Spleen (tissue), 7 donors: ENCODE measurements at regions not wholly inside any gene's neighbourhood (a gene's known extent, or its start where the extent isn't known, plus 50 kb on each side); places are given as distances from the start of the nearest gene placed in this dataset.

Experiments
- POLR2A ChIP-seq, 3 donors: fragments of 450-650 bp; IDR thresholded peaks; one replicate each; pipeline ENCODE4 v1.5.1; 2017; ENCODE audit warnings: antibody characterized with exemption in 3 of 3, mild to moderate bottlenecking in 1 of 3
- TF ChIP-seq, protein P1 (sequence below), 11 experiments: fragments of 200-600 bp in 7 of 11; fragments of 450-650 bp in 4 of 11; sonication (generic) in 4 of 11; IDR thresholded peaks in 8 of 11; conservative IDR thresholded peaks in 3 of 11; 1 replicate in 7 of 11; 2 replicates in 4 of 11; pipeline versions ENCODE4 v1.4.0 to v1.8.0; 2016 to 2021; ENCODE audit warnings: antibody characterized with exemption in 11 of 11, inconsistent platforms in 4 of 11, mild to moderate bottlenecking in 1 of 11
- donor health status: DM: no; HTN: no; CAD: no; lungs with moderate emphysema.
- donor health status: DM: no; HTN: no; CAD: no.
- donor health status: DM: no; HTN: no; CAD: no.

DNA sequence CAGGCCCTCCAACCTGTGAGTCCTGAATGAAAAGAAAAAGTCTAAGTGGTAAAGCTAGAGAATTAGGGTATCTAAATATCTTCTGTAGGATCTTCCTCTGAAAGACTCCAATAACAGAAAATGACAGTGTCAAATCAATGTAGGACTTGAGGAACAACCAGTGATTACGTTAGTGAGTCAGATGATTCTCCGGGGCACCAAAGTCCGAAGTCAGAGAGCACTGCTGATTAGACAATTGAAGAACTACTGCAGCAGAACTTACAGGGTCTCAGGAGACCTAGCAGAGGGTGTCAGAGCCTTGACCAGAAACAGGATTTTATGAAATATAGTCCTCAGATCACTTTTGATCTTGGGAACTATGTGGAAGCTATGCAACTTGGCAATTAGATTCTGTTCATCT is 605.8 kb downstream of the EPHA3 start:
- TF ChIP-seq, protein P1, sequence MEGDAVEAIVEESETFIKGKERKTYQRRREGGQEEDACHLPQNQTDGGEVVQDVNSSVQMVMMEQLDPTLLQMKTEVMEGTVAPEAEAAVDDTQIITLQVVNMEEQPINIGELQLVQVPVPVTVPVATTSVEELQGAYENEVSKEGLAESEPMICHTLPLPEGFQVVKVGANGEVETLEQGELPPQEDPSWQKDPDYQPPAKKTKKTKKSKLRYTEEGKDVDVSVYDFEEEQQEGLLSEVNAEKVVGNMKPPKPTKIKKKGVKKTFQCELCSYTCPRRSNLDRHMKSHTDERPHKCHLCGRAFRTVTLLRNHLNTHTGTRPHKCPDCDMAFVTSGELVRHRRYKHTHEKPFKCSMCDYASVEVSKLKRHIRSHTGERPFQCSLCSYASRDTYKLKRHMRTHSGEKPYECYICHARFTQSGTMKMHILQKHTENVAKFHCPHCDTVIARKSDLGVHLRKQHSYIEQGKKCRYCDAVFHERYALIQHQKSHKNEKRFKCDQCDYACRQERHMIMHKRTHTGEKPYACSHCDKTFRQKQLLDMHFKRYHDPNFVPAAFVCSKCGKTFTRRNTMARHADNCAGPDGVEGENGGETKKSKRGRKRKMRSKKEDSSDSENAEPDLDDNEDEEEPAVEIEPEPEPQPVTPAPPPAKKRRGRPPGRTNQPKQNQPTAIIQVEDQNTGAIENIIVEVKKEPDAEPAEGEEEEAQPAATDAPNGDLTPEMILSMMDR (IDR thresholded peaks at IDR 0.05 in 8 of 11, conservative IDR thresholded peaks at IDR 0.05 in 3 of 11): no peak
- no peak for TF ChIP-seq POLR2A (IDR thresholded peaks at IDR 0.05)
